ENCODE measurements at regions not wholly inside any gene's neighbourhood (a gene's known extent, or its start where the extent isn't known, plus 50 kb on each side); places are given as distances from the start of the nearest gene placed in this dataset.

GRCh38 chr4:128363966-128364365 is 76.4 kb upstream of the PGRMC2 start:
- Histone ChIP-seq H3K79me1 (ENCODE audit: low read depth in 1 of 2, low read length in 2 of 2) (no peaks in the 10 kb centered on the region), H3K4me1 (ENCODE audit: control insufficient read depth, insufficient read depth, low read length) (peaks cover 14% of the 10 kb centered on the region), H3K4me3 (ENCODE audit: insufficient read depth, low read depth, low read length) (no peak overlapping the region), H3K9ac (ENCODE audit: low read depth, low read length) (no peak overlapping the region), H4K8ac (ENCODE audit: low read depth in 2 of 2, low read length in 2 of 2) (0 out of 4 replicates have a peak overlapping the region, but pooled peaks of 1 of the 2 experiments have one; percentile 6), H3K9me1 (ENCODE audit: insufficient read depth, low read length) (peaks cover 3% of the 10 kb centered on the region; the same call in 1 of the 2 replicates), H2AK5ac (ENCODE audit: low read depth, low read length) (0 out of 2 replicates have a peak overlapping the region, but pooled peaks have one; percentile 64), H3K14ac (replicated peaks; ENCODE audit: low read depth, low read length) (no peak overlapping the region), H3K27me3 (ENCODE audit: control insufficient read depth, insufficient read depth, low read length) (no peaks in the 10 kb centered on the region), H3K27ac (ENCODE audit: insufficient read depth, low read length) (no peak overlapping the region), H2AK9ac (replicated peaks; ENCODE audit: low read depth, low read length, poor library complexity) (no peak overlapping the region), H3K4ac (ENCODE audit: low read depth, low read length) (peak overlapping the region; percentile 31; the same call in 1 of the 2 replicates), H3K36me3 (ENCODE audit: control insufficient read depth, insufficient read depth, low read length) (no peaks in the 10 kb centered on the region), H2AFZ (replicated peaks; ENCODE audit: low read length, poor library complexity) (no peak overlapping the region), H2BK15ac (ENCODE audit: low read depth, low read length) (peak overlapping the region; percentile 61; the same call in 2 of the 3 replicates), H2BK20ac (ENCODE audit: low read depth, low read length) (peak overlapping the region; percentile 80; the same call in 1 of the 2 replicates), H3K56ac (ENCODE audit: extremely low read depth, insufficient read depth, low read length) (no peak overlapping the region), H3K4me2 (ENCODE audit: low read depth, low read length) (no peak overlapping the region), H2BK5ac (ENCODE audit: low read depth, low read length, poor library complexity, severe bottlenecking) (peak overlapping the region; percentile 1), H2BK120ac (ENCODE audit: low read depth, low read length) (peak overlapping the region; percentile 76), H3K18ac (ENCODE audit: low read depth, low read length) (peak overlapping the region; percentile 60; the same call in 1 of the 2 replicates), H4K5ac (ENCODE audit: low read depth, low read length) (peak overlapping the region; percentile 46; the same call in 1 of the 2 replicates), H3K23ac (ENCODE audit: low read depth, low read length) (no peak overlapping the region), H4K20me1 (ENCODE audit: insufficient read depth, low read length) (no peaks in the 10 kb centered on the region), H4K91ac (ENCODE audit: insufficient read depth, low read depth, low read length) (peak overlapping the region; percentile 70; the same call in 1 of the 2 replicates), H3K9me3 (ENCODE audit: control insufficient read depth, insufficient read depth, low read length) (no peaks in the 10 kb centered on the region)
- POLR2A ChIA-PET (ENCODE audit: unreplicated experiment) = no interaction called here
- WGBS, 2 experiments (ENCODE audit: extremely low coverage in 2 of 2, insufficient read length in 1 of 2) = 98% methylated on average over 6 of the region's 6 CpGs; no CpG with 5 or more reads in 1 of the 2 experiments
- in situ Hi-C loops (cut with MboI; ENCODE audit: low sequenced_read_pairs) = no loop called here
- CTCF ChIA-PET = no interaction called here
- intact Hi-C loops (cut with micrococcal nuclease) = no loop called here
- no peak for ATAC-seq (ENCODE audit: low read depth)
- dilution Hi-C loops (cut with HindIII; ENCODE audit: low sequenced_read_pairs, unreplicated experiment) = no loop called here
- no peak for TF ChIP-seq FOS (IDR thresholded peaks at IDR 0.05; ENCODE audit: low read depth, low read length)
- no peak for TF ChIP-seq POLR2A (IDR thresholded peaks at IDR 0.05; ENCODE audit: low read depth, low read length)
- no peak for TF ChIP-seq MAFK (IDR thresholded peaks at IDR 0.05; ENCODE audit: low read depth, low read length)
- TF ChIP-seq BHLHE40 (IDR thresholded peaks at IDR 0.05; ENCODE audit: low read depth, low read length) = no peak
- no peak for TF ChIP-seq MXI1 (IDR thresholded peaks at IDR 0.05; ENCODE audit: borderline replicate concordance, low read depth, low read length)
- no peak for TF ChIP-seq USF2 (IDR thresholded peaks at IDR 0.05; ENCODE audit: low read depth, low read length)
- no peak for TF ChIP-seq NFE2L2 (IDR thresholded peaks at IDR 0.05; ENCODE audit: low read depth, low read length)
- TF ChIP-seq SMC3 (IDR thresholded peaks at IDR 0.05; ENCODE audit: low read depth, low read length) = no peak
- TF ChIP-seq RCOR1 (IDR thresholded peaks at IDR 0.05; ENCODE audit: insufficient replicate concordance, low read length) = no peak
- TF ChIP-seq CEBPB (IDR thresholded peaks at IDR 0.05; ENCODE audit: low read depth, low read length) = no peak
- no peak for TF ChIP-seq ELK1 (IDR thresholded peaks at IDR 0.05; ENCODE audit: borderline replicate concordance, low read depth, low read length)
- no peak for TF ChIP-seq RAD21 (IDR thresholded peaks at IDR 0.05; ENCODE audit: low read length)
- no peak for TF ChIP-seq MAZ (IDR thresholded peaks at IDR 0.05; ENCODE audit: borderline replicate concordance, low read depth, low read length)
- TF ChIP-seq RFX5 (IDR thresholded peaks at IDR 0.05; ENCODE audit: low read depth, low read length) = no peak
- no peak for TF ChIP-seq CTCF (conservative IDR thresholded peaks at IDR 0.05; ENCODE audit: low read depth, low read length)
- TF ChIP-seq CHD1 (IDR thresholded peaks at IDR 0.05; ENCODE audit: low read depth, low read length) = no peak
- DNase-seq = no peak
- BruUV-seq (replicated peaks) = no TSS peak

Measured in IMR-90 (cell line).